Kidney (tissue), 13 donors: ENCODE measurements at regions not wholly inside any gene's neighbourhood (a gene's known extent, or its start where the extent isn't known, plus 50 kb on each side); places are given as distances from the start of the nearest gene placed in this dataset.

Source experiments
- DNase-seq, 5 donors: peaks; one replicate each; pipeline ENCODE4 v3.0.0-alpha.2; 2013 to 2020
- FAIRE-seq: peaks from 2 replicates; lab custom pipeline; 2012; peaks lifted over from hg19 to GRCh38; lab: Jason Lieb, UNC
- H3K27ac ChIP-seq, 2 donors: one replicate each; pipeline ENCODE4 v1.7.0; 2013; ENCODE audit warnings: low read depth in 2 of 2, low read length in 2 of 2, inconsistent platforms in 1 of 2
- H3K27me3 ChIP-seq: one replicate; pipeline ENCODE4 v1.7.1; 2013; ENCODE audit warnings: low read length, inconsistent platforms; ENCODE audit not compliant: control insufficient read depth, insufficient read depth
- H3K36me3 ChIP-seq, 3 donors: one replicate each; pipeline versions ENCODE4 v1.7.0 to v1.7.1; 2013; ENCODE audit warnings: low read length in 3 of 3, control low read depth in 1 of 3, inconsistent platforms in 1 of 3; ENCODE audit not compliant: insufficient read depth in 3 of 3, control insufficient read depth in 2 of 3
- H3K4me1 ChIP-seq, 3 donors: one replicate each; pipeline versions ENCODE4 v1.7.0 to v1.7.1; 2013; ENCODE audit warnings: low read length in 3 of 3, inconsistent platforms in 1 of 3, low read depth in 1 of 3; ENCODE audit not compliant: control insufficient read depth in 2 of 3, insufficient read depth in 2 of 3
- H3K4me3 ChIP-seq, 3 donors: one replicate each; pipeline versions ENCODE4 v1.7.0 to v1.8.1; 2013; ENCODE audit warnings: low read length in 3 of 3, control low read depth in 1 of 3, inconsistent platforms in 1 of 3
- H3K9ac ChIP-seq, 3 donors: one replicate each; pipeline versions ENCODE4 v1.7.0 to v1.7.1; 2013; ENCODE audit warnings: low read length in 3 of 3, control low read depth in 1 of 3, inconsistent platforms in 1 of 3
- H3K9me3 ChIP-seq, 3 donors: one replicate each; pipeline versions ENCODE4 v1.7.0 to v1.7.1; 2013; ENCODE audit warnings: low read length in 3 of 3, control low read depth in 1 of 3, inconsistent platforms in 1 of 3; ENCODE audit not compliant: control insufficient read depth in 2 of 3, insufficient read depth in 1 of 3
- intact Hi-C: fragments of 100-400 bp; cut with DNase I; formaldehyde crosslinking; loops from one replicate; pipeline ENCODE4 v1.11.1; 2022
- TF ChIP-seq, protein P1 (sequence below): IDR thresholded peaks from 3 replicates; pipeline ENCODE4 v1.5.1; 2012; ENCODE audit warnings: mild to moderate bottlenecking, moderate library complexity, borderline replicate concordance; ENCODE audit not compliant: insufficient read depth; ENCODE audit errors: extremely low read depth
- donor health status: control.
- donor health status: control.
- donor health status: control.
- donor health status: control.
- donor health status: control.
- donor health status: DM: yes; HTN: yes; CAD: no.
- donor health status: Normal renal cell carcinoma (clear cell type).

DNA sequence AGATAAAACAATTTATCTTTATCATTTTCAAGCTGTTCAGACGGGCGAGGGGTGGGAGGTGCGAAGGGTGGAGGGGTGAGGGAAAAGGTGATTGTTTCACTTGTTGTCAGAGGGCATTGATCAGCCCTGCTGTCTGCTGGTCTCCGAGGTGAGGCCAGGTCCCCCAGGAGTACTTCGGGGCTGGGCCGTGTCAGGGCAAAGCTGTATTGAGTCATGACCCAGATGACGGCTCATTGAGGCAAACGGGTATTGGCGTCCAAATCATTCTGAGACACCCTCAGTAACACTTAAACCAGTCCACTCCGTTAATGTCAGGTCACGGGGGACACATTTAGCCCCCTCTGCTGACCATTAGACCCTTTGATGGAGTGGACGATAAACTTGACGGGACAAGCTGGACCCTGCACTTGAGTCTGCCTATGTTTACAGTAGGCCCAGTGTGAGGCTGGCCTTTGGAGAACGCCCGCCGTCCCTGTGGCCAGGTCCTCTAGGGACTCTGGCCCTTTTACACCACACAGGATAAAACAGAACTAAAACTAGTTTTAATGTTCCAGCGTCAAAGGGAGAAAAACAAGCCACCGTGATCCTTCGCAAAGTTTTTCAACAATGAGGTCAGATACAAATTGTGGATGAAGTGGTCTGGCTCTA lies 502.2 kb upstream of the ZFHX3 start:
- no peaks in the 10 kb centered on the region for H3K9me3 ChIP-seq
- intact Hi-C loops, result no loop called here
- no peak for FAIRE-seq
- H3K27ac ChIP-seq, result no peak overlapping the region
- H3K4me3 ChIP-seq, result no peak overlapping the region
- peaks cover 17% of the 10 kb centered on the region for H3K27me3 ChIP-seq
- no peaks in the 10 kb centered on the region for H3K36me3 ChIP-seq
- DNase-seq, result no peak
- TF ChIP-seq, protein P1, sequence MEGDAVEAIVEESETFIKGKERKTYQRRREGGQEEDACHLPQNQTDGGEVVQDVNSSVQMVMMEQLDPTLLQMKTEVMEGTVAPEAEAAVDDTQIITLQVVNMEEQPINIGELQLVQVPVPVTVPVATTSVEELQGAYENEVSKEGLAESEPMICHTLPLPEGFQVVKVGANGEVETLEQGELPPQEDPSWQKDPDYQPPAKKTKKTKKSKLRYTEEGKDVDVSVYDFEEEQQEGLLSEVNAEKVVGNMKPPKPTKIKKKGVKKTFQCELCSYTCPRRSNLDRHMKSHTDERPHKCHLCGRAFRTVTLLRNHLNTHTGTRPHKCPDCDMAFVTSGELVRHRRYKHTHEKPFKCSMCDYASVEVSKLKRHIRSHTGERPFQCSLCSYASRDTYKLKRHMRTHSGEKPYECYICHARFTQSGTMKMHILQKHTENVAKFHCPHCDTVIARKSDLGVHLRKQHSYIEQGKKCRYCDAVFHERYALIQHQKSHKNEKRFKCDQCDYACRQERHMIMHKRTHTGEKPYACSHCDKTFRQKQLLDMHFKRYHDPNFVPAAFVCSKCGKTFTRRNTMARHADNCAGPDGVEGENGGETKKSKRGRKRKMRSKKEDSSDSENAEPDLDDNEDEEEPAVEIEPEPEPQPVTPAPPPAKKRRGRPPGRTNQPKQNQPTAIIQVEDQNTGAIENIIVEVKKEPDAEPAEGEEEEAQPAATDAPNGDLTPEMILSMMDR, result no peak
- H3K4me1 ChIP-seq, result no peaks in the 10 kb centered on the region
- no peak overlapping the region for H3K9ac ChIP-seq

- Histone ChIP-seq H3K27me3 (peaks cover 23% of the 10 kb centered on the region), H3K36me3 (no peaks in the 10 kb centered on the region), H3K9me3 (no peaks in the 10 kb centered on the region), H3K9ac (no peak overlapping the region), H3K27ac (no peak overlapping the region), H3K4me1 (no peaks in the 10 kb centered on the region), H3K4me3 (no peak overlapping the region)
- TF ChIP-seq, protein P1, result no peak
- intact Hi-C loops, result no loop called here
- no peak for FAIRE-seq
- DNase-seq, result no peak
These were observed 499.9 kb upstream of the ZFHX3 start for GRCh38 chr16:73547552-73548403.

DNA sequence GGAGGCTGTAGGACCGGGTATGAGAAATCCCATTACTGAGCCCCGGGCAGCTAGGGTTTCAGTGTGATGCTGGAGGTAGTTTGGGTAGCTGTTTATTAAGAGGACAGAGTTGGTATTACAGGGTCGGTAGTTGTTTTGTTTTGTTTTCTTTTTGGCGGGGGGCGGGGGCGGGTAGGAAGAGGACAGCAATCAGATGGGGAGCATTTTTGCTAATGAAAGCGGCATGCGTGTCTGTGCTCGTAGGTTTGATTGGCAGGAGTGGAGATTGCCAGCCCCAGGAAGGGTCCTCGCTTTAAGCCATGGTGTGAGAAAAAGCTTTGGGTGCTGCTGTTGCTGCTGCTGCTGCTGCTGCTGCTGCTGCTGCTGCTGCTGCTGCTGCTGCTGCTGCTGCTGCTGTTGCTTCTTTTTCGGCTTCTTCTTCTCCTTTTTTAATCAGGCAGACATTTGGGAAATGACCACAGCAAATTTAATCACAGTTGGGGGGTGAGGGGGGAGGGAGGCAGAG lies 498.5 kb upstream of the ZFHX3 start:
- H3K4me3 ChIP-seq, result no peak overlapping the region

More for the DNA sequence above, 498.5 kb upstream of the ZFHX3 start:
- Histone ChIP-seq H3K27ac (no peak overlapping the region), H3K36me3 (no peaks in the 10 kb centered on the region), H3K27me3 (peaks cover 23% of the 10 kb centered on the region), H3K9ac (no peak overlapping the region), H3K9me3 (no peaks in the 10 kb centered on the region), H3K4me1 (no peaks in the 10 kb centered on the region)
- FAIRE-seq, result no peak
- peak in 1 of 5 donors; percentile 43 for DNase-seq
- TF ChIP-seq, protein P1, result no peak
- intact Hi-C loops, result no loop called here
